Muscle of leg (tissue), 3 donors: ENCODE measurements at regions not wholly inside any gene's neighbourhood (a gene's known extent, or its start where the extent isn't known, plus 50 kb on each side); places are given as distances from the start of the nearest gene placed in this dataset.
"Not testable (repeated sequence)": the region's sequence is repeated elsewhere in the genome, so short reads cannot be mapped to it uniquely, and the experiment has no call there.

Experiments used
- DNase-seq: peaks from one replicate; pipeline ENCODE4 v3.0.0; 2013
- H3K27ac ChIP-seq: one replicate; pipeline ENCODE4 v1.5.1; 2013; ENCODE audit warnings: mild to moderate bottlenecking, low read length, control low read depth
- H3K27me3 ChIP-seq: one replicate; pipeline ENCODE4 v1.6.1; 2013; ENCODE audit warnings: low read length; ENCODE audit not compliant: control insufficient read depth, insufficient read depth
- H3K36me3 ChIP-seq: one replicate; pipeline ENCODE4 v1.6.1; 2013; ENCODE audit warnings: low read length; ENCODE audit not compliant: control insufficient read depth, insufficient read depth
- H3K4me1 ChIP-seq: one replicate; pipeline ENCODE4 v1.6.1; 2013; ENCODE audit warnings: low read length; ENCODE audit not compliant: control insufficient read depth, insufficient read depth
- H3K4me3 ChIP-seq: one replicate; pipeline ENCODE4 v1.5.1; 2013; ENCODE audit warnings: low read length, control low read depth
- H3K9me3 ChIP-seq: replicated peaks from 2 replicates; pipeline ENCODE4 v1.6.1; 2013; ENCODE audit warnings: low read depth, low read length; ENCODE audit not compliant: control insufficient read depth
- WGBS: methylation state at CpG from one replicate; pipeline ENCODE4 v1.1.5; 2013; ENCODE audit warnings: missing lambda C conversion rate; ENCODE audit not compliant: insufficient coverage; 5-methylcytosine and 5-hydroxymethylcytosine counted together

GRCh38 chr18:4931209-4931608 is 265.8 kb downstream of the AKAIN1 start:
- Histone ChIP-seq H3K9me3 (peaks cover 3% of the 10 kb centered on the region), H3K4me1 (no peaks in the 10 kb centered on the region), H3K27ac (no peak overlapping the region), H3K36me3 (no peaks in the 10 kb centered on the region), H3K27me3 (no peaks in the 10 kb centered on the region), H3K4me3 (no peak overlapping the region)
- 29% methylated on average over 1 of the region's 1 CpG for WGBS
- DNase-seq = no peak

GRCh38 chr18:4921548-4921947 is 275.5 kb downstream of the AKAIN1 start:
- no peak for DNase-seq
- Histone ChIP-seq H3K27ac (no peak overlapping the region), H3K4me3 (no peak overlapping the region), H3K27me3 (no peaks in the 10 kb centered on the region), H3K4me1 (no peaks in the 10 kb centered on the region), H3K9me3 (no peaks in the 10 kb centered on the region), H3K36me3 (no peaks in the 10 kb centered on the region)

GRCh38 chr18:4917509-4917908 is 279.5 kb downstream of the AKAIN1 start:
- H3K36me3 ChIP-seq, H3K27ac ChIP-seq, DNase-seq, H3K9me3 ChIP-seq, H3K27me3 ChIP-seq, H3K4me3 ChIP-seq, H3K4me1 ChIP-seq: not testable (repeated sequence)
- 63% methylated on average over 2 of the region's 7 CpGs for WGBS

DNA sequence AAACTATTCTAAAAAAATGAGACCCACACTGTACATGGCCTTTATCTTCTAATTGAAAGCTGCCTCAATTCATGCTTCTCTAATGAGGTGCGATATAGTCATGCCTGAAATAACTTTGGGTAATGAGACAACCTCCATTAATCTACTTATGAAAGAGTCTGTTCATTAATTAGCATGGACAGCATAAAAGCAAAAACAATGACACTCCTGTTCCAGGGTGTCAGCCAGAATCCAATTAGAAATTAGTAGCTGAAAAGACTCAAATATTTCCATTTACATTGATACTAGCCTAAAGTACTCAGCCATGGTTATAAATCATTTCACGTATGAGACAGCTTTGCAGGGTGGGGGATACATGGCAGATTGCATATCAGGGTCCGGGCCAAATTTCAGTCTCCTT is 288.7 kb downstream of the AKAIN1 start:
- no peaks in the 10 kb centered on the region for H3K4me1 ChIP-seq
- H3K4me3 ChIP-seq = no peak overlapping the region
- no peaks in the 10 kb centered on the region for H3K9me3 ChIP-seq
- H3K27ac ChIP-seq = no peak overlapping the region
- no peak for DNase-seq
- no peaks in the 10 kb centered on the region for H3K27me3 ChIP-seq
- WGBS = no CpG with 5 or more reads among the region's 3 CpGs
- no peaks in the 10 kb centered on the region for H3K36me3 ChIP-seq

GRCh38 chr18:4906856-4907255 is 290.2 kb downstream of the AKAIN1 start:
- Histone ChIP-seq H3K4me1 (no peaks in the 10 kb centered on the region), H3K27ac (no peak overlapping the region), H3K27me3 (no peaks in the 10 kb centered on the region), H3K9me3 (no peaks in the 10 kb centered on the region), H3K36me3 (no peaks in the 10 kb centered on the region), H3K4me3 (no peak overlapping the region)
- DNase-seq = no peak
- 80% methylated on average over 1 of the region's 3 CpGs for WGBS

DNA sequence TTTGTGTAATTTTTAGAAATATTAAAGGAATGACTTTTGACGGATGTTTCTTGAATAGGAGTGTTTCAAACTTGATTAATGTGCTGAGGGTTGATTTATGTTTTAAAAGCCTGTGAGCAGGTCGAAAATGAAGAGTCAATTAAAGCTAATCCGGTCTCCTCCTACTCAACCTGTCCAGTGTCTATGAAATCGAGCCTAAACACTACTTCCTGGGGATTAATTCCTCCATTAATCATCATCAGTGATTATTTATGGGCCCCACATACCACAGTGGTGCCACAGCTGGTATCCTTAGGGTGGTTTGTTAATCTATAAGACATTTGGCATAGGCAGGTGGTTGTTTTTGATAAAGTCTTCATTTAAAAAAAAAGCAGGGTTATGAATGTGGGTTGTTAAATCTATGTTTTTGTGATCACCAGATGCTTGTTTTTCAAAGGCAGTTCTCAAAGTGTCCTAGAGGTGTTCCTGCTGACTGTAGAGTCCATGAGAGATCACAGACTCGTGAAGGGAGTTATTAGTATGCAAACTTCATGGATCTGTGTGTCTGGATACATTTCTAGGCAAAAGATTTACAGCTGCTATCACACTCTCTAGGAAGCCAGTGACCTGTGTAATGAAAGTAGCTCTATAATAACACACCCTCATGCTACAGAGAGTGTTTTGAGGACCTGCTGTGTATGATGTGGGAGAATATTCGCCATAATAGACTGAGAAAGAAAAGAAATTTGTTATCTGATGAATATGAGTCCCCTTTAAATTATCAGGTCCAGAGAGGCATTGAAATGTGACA is 308.6 kb downstream of the AKAIN1 start:
- peaks cover 4% of the 10 kb centered on the region for H3K9me3 ChIP-seq
- no peaks in the 10 kb centered on the region for H3K36me3 ChIP-seq
- no peak overlapping the region for H3K4me3 ChIP-seq
- no peak for DNase-seq
- H3K27me3 ChIP-seq = no peaks in the 10 kb centered on the region
- H3K27ac ChIP-seq = no peak overlapping the region
- no CpG with 5 or more reads among the region's 6 CpGs for WGBS
- no peaks in the 10 kb centered on the region for H3K4me1 ChIP-seq

GRCh38 chr18:4878480-4878879 is 318.6 kb downstream of the AKAIN1 start:
- Histone ChIP-seq H3K4me1 (no peaks in the 10 kb centered on the region), H3K4me3 (no peak overlapping the region), H3K9me3 (peaks cover 3% of the 10 kb centered on the region), H3K36me3 (no peaks in the 10 kb centered on the region), H3K27ac (no peak overlapping the region), H3K27me3 (no peaks in the 10 kb centered on the region)
- no CpG with 5 or more reads among the region's 4 CpGs for WGBS
- DNase-seq = no peak

DNA sequence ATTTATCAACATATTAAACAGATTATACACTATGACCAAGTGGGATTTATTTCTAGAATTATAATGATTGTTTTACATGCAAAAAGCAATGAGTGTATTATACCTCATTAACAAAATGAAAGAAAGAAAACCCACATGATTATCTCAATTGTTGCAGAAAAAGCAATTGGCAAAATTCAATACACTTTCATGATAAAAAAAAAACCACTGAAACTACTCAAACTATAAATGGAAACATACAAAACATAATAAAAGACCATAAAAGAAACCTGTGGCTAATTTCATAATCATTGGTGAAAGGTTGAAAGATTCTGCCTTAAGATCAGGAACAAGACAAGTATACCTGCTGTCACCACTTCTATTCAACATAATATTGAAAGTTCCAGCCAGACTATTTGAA is 325.9 kb downstream of the AKAIN1 start:
- H3K36me3 ChIP-seq = no peaks in the 10 kb centered on the region
- no peak for DNase-seq
- H3K27me3 ChIP-seq = no peaks in the 10 kb centered on the region
- H3K4me3 ChIP-seq = no peak overlapping the region
- H3K27ac ChIP-seq = no peak overlapping the region
- no peaks in the 10 kb centered on the region for H3K9me3 ChIP-seq
- no peaks in the 10 kb centered on the region for H3K4me1 ChIP-seq

DNA sequence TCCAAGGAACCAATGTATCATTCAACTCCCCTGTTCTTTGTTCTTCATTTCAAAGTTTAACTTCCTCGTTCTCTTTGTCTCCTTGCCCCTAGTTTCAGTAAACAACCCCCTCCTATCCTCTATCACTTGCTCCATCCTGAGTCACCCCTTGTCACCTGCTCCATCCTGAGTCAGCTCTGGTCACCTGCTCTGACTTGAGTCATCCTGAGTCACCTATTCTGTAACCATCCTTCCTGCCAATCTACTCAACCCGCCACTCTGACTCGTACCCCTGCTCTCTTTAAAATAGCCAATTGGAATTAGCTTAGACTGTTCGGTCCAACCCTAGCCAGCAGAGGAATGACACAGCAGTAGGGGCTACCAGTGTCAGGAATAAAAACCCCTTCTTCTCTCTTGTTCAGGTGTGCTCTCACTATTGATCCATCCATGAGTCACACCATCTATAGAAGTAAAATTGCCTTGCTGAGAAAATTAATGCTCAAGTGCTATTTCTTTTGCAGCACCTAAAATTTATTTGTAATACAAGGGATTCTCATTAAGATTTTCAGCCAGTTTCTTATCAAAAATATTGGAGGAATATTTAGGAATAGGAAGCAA is 326.8 kb downstream of the AKAIN1 start:
- no peaks in the 10 kb centered on the region for H3K9me3 ChIP-seq
- DNase-seq = no peak
- 83% methylated on average over 3 of the region's 4 CpGs for WGBS

GRCh38 chr18:4869155-4869554 is 327.9 kb downstream of the AKAIN1 start:
- Histone ChIP-seq H3K4me1 (no peaks in the 10 kb centered on the region), H3K4me3 (no peak overlapping the region), H3K36me3 (no peaks in the 10 kb centered on the region), H3K27ac (no peak overlapping the region), H3K9me3 (no peaks in the 10 kb centered on the region), H3K27me3 (no peaks in the 10 kb centered on the region)
- DNase-seq = no peak
- no CpG with 5 or more reads among the region's 3 CpGs for WGBS

More for the DNA sequence above, 326.8 kb downstream of the AKAIN1 start:
- Histone ChIP-seq H3K27ac (no peak overlapping the region), H3K36me3 (no peaks in the 10 kb centered on the region), H3K4me1 (no peaks in the 10 kb centered on the region), H3K4me3 (no peak overlapping the region), H3K27me3 (no peaks in the 10 kb centered on the region)
